H9 (cell line): ENCODE measurements at regions not wholly inside any gene's neighbourhood (a gene's known extent, or its start where the extent isn't known, plus 50 kb on each side); places are given as distances from the start of the nearest gene placed in this dataset.

Experiments used
- DNase-seq: peaks from one replicate; pipeline ENCODE4 v3.0.0-alpha.2; 2017
- H2AFZ ChIP-seq: one replicate; pipeline ENCODE4 v1.6.1; 2013; ENCODE audit warnings: mild to moderate bottlenecking, low read length, control low read depth, moderate library complexity
- H2AK5ac ChIP-seq: 2 replicates; pipeline ENCODE4 v1.6.1; 2013; ENCODE audit warnings: low read length, control low read depth, mixed read lengths; ENCODE audit not compliant: insufficient read length
- H2BK120ac ChIP-seq: one replicate; pipeline ENCODE4 v1.6.1; 2013; ENCODE audit warnings: low read depth, mild to moderate bottlenecking, low read length, control low read depth, inconsistent platforms; ENCODE audit not compliant: poor library complexity, severe bottlenecking
- H2BK12ac ChIP-seq: 2 replicates; pipeline ENCODE4 v1.6.1; 2013; ENCODE audit warnings: low read length, control low read depth, mixed read lengths, low read depth; ENCODE audit not compliant: insufficient read length
- H2BK15ac ChIP-seq: 2 replicates; pipeline ENCODE4 v1.6.1; 2013; ENCODE audit warnings: low read depth, low read length, control low read depth
- H2BK20ac ChIP-seq: one replicate; pipeline ENCODE4 v1.6.1; 2013; ENCODE audit warnings: low read depth, mild to moderate bottlenecking, low read length, control low read depth, inconsistent platforms; ENCODE audit not compliant: poor library complexity, severe bottlenecking
- H2BK5ac ChIP-seq: 2 replicates; pipeline ENCODE4 v1.6.1; 2013; ENCODE audit warnings: low read length, control low read depth, mixed read lengths; ENCODE audit not compliant: insufficient read length
- H3K14ac ChIP-seq: 2 replicates; pipeline ENCODE4 v1.6.1; 2013; ENCODE audit warnings: low read length, control low read depth; ENCODE audit not compliant: insufficient read depth
- H3K18ac ChIP-seq: 2 replicates; pipeline ENCODE4 v1.6.1; 2013; ENCODE audit warnings: low read depth, mild to moderate bottlenecking, mixed read lengths, low read length, control low read depth; ENCODE audit not compliant: insufficient read length
- H3K23ac ChIP-seq: 2 replicates; pipeline ENCODE4 v1.6.1; 2013; ENCODE audit warnings: low read length, control low read depth, mixed read lengths, low read depth; ENCODE audit not compliant: insufficient read length
- H3K23me2 ChIP-seq: 2 replicates; pipeline ENCODE4 v1.6.1; 2013; ENCODE audit warnings: low read depth, mild to moderate bottlenecking, mixed read lengths, low read length, control low read depth; ENCODE audit not compliant: insufficient read length, poor library complexity, severe bottlenecking
- H3K27ac ChIP-seq: 2 replicates; pipeline ENCODE4 v1.5.1; 2013; ENCODE audit warnings: low read length, control low read depth, mixed read lengths, low read depth; ENCODE audit not compliant: insufficient read length
- H3K27me3 ChIP-seq: 2 replicates; pipeline ENCODE4 v1.6.1; 2013; ENCODE audit warnings: low read length, control low read depth, inconsistent platforms; ENCODE audit not compliant: insufficient read depth
- H3K4ac ChIP-seq: 2 replicates; pipeline ENCODE4 v1.6.1; 2013; ENCODE audit warnings: low read depth, mild to moderate bottlenecking, control low read depth, inconsistent platforms, low read length, moderate library complexity
- H3K4me1 ChIP-seq: 2 replicates; pipeline ENCODE4 v1.6.1; 2013; ENCODE audit warnings: low read length, control low read depth, inconsistent platforms; ENCODE audit not compliant: insufficient read depth
- H3K4me2 ChIP-seq: 2 replicates; pipeline ENCODE4 v1.6.1; 2013; ENCODE audit warnings: low read length, control low read depth, mixed read lengths; ENCODE audit not compliant: insufficient read length, insufficient read depth
- H3K56ac ChIP-seq: 2 replicates; pipeline ENCODE4 v1.6.1; 2013; ENCODE audit warnings: low read depth, mild to moderate bottlenecking, mixed read lengths, low read length, control low read depth; ENCODE audit not compliant: insufficient read length
- H3K79me1 ChIP-seq: 2 replicates; pipeline ENCODE4 v1.6.1; 2013; ENCODE audit warnings: low read depth, mild to moderate bottlenecking, moderate library complexity, low read length, control low read depth, inconsistent platforms; ENCODE audit not compliant: insufficient read depth, poor library complexity, severe bottlenecking
- H3K79me2 ChIP-seq: 2 replicates; pipeline ENCODE4 v1.6.1; 2013; ENCODE audit warnings: low read length, control low read depth, inconsistent platforms; ENCODE audit not compliant: insufficient read depth
- H3K9ac ChIP-seq: 2 replicates; pipeline ENCODE4 v1.6.1; 2013; ENCODE audit warnings: low read length, control low read depth, mixed read lengths; ENCODE audit not compliant: insufficient read length; ENCODE audit errors: extremely low read depth
- H3K9me3 ChIP-seq: one replicate; pipeline ENCODE4 v1.6.1; 2013; ENCODE audit warnings: low read depth, low read length, inconsistent platforms; ENCODE audit not compliant: control insufficient read depth
- H3T11ph ChIP-seq: one replicate; pipeline ENCODE4 v1.6.1; 2013; ENCODE audit warnings: mild to moderate bottlenecking, low read length, control low read depth, inconsistent platforms
- H4K20me1 ChIP-seq: one replicate; pipeline ENCODE4 v1.6.1; 2013; ENCODE audit not compliant: control insufficient read depth, insufficient read length, insufficient read depth
- H4K5ac ChIP-seq: 2 replicates; pipeline ENCODE4 v1.6.1; 2013; ENCODE audit warnings: low read depth, mild to moderate bottlenecking, mixed read lengths, low read length, control low read depth; ENCODE audit not compliant: insufficient read length
- H4K8ac ChIP-seq: replicated peaks from 2 replicates; pipeline ENCODE4 v1.6.1; 2013; ENCODE audit warnings: low read length, control low read depth, mixed read lengths, low read depth; ENCODE audit not compliant: insufficient read length
- H4K91ac ChIP-seq: 2 replicates; pipeline ENCODE4 v1.6.1; 2013; ENCODE audit warnings: low read depth, mild to moderate bottlenecking, moderate library complexity, mixed read lengths, low read length, control low read depth; ENCODE audit not compliant: insufficient read length
- H3K27ac Mint-ChIP-seq, 3 experiments: 2 replicates in 2 of 3; 3 replicates in 1 of 3; pipeline ENCODE4 v1.8.0; 2020 to 2021; ENCODE audit warnings: mixed read lengths in 3 of 3, mild to moderate bottlenecking in 1 of 3, moderate library complexity in 1 of 3
- H3K27me3 Mint-ChIP-seq: 2 replicates; pipeline ENCODE4 v1.8.0; 2021; ENCODE audit warnings: low read depth, mild to moderate bottlenecking, moderate library complexity, mixed read lengths
- H3K36me3 Mint-ChIP-seq, 3 experiments: 2 replicates in 2 of 3; 3 replicates in 1 of 3; pipeline ENCODE4 v1.8.0; 2020 to 2021; ENCODE audit warnings: low read depth in 3 of 3, mixed read lengths in 3 of 3; ENCODE audit not compliant: insufficient read depth in 1 of 3
- H3K4me1 Mint-ChIP-seq, 2 experiments: 2 replicates each; pipeline ENCODE4 v1.8.0; 2020; ENCODE audit warnings: mixed read lengths in 2 of 2
- H3K4me3 Mint-ChIP-seq, 2 experiments: 2 replicates in 1 of 2; 3 replicates in 1 of 2; pipeline ENCODE4 v1.8.0; 2020 to 2021; ENCODE audit warnings: mild to moderate bottlenecking in 2 of 2, mixed read lengths in 2 of 2, moderate library complexity in 1 of 2
- H3K9me3 Mint-ChIP-seq, 2 experiments: 2 replicates in 1 of 2; 3 replicates in 1 of 2; pipeline ENCODE4 v1.8.0; 2020; ENCODE audit warnings: mild to moderate bottlenecking in 2 of 2, mixed read lengths in 2 of 2, moderate library complexity in 1 of 2
- WGBS: extraction: QIAGEN DNeasy Blood & Tissue Kit; methylation state at CpG from one replicate; pipeline ENCODE4 v1.1.7; 2013; ENCODE audit warnings: missing lambda C conversion rate, low lambda C conversion rate, mixed read lengths; ENCODE audit not compliant: insufficient read length; ENCODE audit errors: extremely low coverage; 5-methylcytosine and 5-hydroxymethylcytosine counted together
- TF ChIP-seq, protein P1 (sequence below): fragments of 200-600 bp; sonication (generic); conservative IDR thresholded peaks from 3 replicates; pipeline ENCODE4 v1.8.0; 2021; ENCODE audit warnings: antibody characterized with exemption, mild to moderate bottlenecking

DNA sequence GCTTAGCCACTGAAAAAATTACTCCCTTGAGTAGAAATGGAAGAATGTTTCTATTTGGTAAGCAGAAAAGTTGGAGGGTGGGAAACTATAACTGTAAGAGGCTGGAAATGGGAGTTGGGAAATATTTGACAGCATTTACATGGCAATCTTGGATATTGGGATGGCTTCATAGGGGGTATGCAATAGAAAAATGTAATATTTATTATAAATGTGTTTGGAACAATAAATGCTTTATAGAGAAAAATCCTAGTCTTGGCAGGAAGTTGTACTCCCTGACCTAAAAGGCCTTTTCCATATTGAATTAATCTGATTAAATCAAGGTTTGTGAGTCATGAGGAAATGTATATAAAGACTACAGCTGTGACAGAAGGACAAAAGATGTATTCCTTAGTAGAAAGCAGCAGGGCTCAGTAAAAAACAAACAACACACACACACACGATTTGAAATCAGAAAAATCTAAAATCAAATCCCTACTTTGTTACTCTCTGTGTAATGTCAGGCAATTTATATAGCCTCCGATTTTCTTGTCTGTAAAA lies 272.3 kb downstream of the CD109 start:
- no peak overlapping the region for H3K14ac ChIP-seq
- no peak overlapping the region for H4K8ac ChIP-seq
- H3K27me3 Mint-ChIP-seq, result no peaks in the 10 kb centered on the region; the same call in 1 of the 2 replicates
- no peak overlapping the region for H3K27ac Mint-ChIP-seq
- H2BK5ac ChIP-seq, result no peak overlapping the region
- H3K4me1 Mint-ChIP-seq, result peaks cover 11 to 13% of the 10 kb centered on the region in 2 experiments; a peak in 3 of 4 replicates
- H4K91ac ChIP-seq, result no peak overlapping the region
- DNase-seq, result no peak
- H3K9ac ChIP-seq, result no peak overlapping the region
- H2AK5ac ChIP-seq, result no peak overlapping the region
- no peaks in the 10 kb centered on the region for H3K79me2 ChIP-seq
- H2AFZ ChIP-seq, result no peak overlapping the region
- no CpG with 5 or more reads among the region's 2 CpGs for WGBS
- no peaks in the 10 kb centered on the region for H3K23me2 ChIP-seq
- no peaks in the 10 kb centered on the region for H3K4me1 ChIP-seq
- H3K4me3 Mint-ChIP-seq, result no peak overlapping the region
- H3K27me3 ChIP-seq, result no peaks in the 10 kb centered on the region
- no peak overlapping the region for H2BK20ac ChIP-seq
- no peak overlapping the region for H3K23ac ChIP-seq
- no peaks in the 10 kb centered on the region for H4K20me1 ChIP-seq
- H2BK120ac ChIP-seq, result no peak overlapping the region
- no peaks in the 10 kb centered on the region for H3K36me3 Mint-ChIP-seq
- H2BK12ac ChIP-seq, result no peak overlapping the region
- H4K5ac ChIP-seq, result no peak overlapping the region
- H2BK15ac ChIP-seq, result no peak overlapping the region
- no peak overlapping the region for H3K4ac ChIP-seq
- no peaks in the 10 kb centered on the region; a peak in 1 of 5 replicates for H3K9me3 Mint-ChIP-seq
- TF ChIP-seq, protein P1, sequence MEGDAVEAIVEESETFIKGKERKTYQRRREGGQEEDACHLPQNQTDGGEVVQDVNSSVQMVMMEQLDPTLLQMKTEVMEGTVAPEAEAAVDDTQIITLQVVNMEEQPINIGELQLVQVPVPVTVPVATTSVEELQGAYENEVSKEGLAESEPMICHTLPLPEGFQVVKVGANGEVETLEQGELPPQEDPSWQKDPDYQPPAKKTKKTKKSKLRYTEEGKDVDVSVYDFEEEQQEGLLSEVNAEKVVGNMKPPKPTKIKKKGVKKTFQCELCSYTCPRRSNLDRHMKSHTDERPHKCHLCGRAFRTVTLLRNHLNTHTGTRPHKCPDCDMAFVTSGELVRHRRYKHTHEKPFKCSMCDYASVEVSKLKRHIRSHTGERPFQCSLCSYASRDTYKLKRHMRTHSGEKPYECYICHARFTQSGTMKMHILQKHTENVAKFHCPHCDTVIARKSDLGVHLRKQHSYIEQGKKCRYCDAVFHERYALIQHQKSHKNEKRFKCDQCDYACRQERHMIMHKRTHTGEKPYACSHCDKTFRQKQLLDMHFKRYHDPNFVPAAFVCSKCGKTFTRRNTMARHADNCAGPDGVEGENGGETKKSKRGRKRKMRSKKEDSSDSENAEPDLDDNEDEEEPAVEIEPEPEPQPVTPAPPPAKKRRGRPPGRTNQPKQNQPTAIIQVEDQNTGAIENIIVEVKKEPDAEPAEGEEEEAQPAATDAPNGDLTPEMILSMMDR, result no peak
- H3K4me2 ChIP-seq, result no peak overlapping the region
- no peak overlapping the region for H3T11ph ChIP-seq
- no peak overlapping the region for H3K56ac ChIP-seq
- no peak overlapping the region for H3K27ac ChIP-seq
- no peak overlapping the region for H3K18ac ChIP-seq
- H3K79me1 ChIP-seq, result no peaks in the 10 kb centered on the region
- no peaks in the 10 kb centered on the region for H3K9me3 ChIP-seq
